Fibroblast of lung (primary cell): ENCODE measurements at regions not wholly inside any gene's neighbourhood (a gene's known extent, or its start where the extent isn't known, plus 50 kb on each side); places are given as distances from the start of the nearest gene placed in this dataset.

Experiments used
- CTCF ChIP-seq, 2 donors: IDR thresholded peaks in 1 of 2; conservative IDR thresholded peaks in 1 of 2; 1 replicate in 1 of 2; 2 replicates in 1 of 2; pipeline ENCODE4 v1.5.1; 2011 to 2012; ENCODE audit warnings: low read length in 2 of 2, control low read depth in 1 of 2, inconsistent platforms in 1 of 2, low read depth in 1 of 2, mild to moderate bottlenecking in 1 of 2
- EZH2 ChIP-seq: IDR thresholded peaks from 2 replicates; pipeline ENCODE4 v1.5.1; 2012; ENCODE audit warnings: low read length, control low read depth, mild to moderate bottlenecking; ENCODE audit errors: missing control alignments

- TF ChIP-seq CTCF (conservative IDR thresholded peaks at IDR 0.05 in 1 of 2, IDR thresholded peaks at IDR 0.05 in 1 of 2; ENCODE audit: low read depth in 1 of 2, low read length in 2 of 2) (no peak), EZH2 (no peak)
Observed at GRCh38 chr6:149157126-149157525, 160.4 kb upstream of the TAB2 start.
